AG08395 (cell line): ENCODE measurements at regions not wholly inside any gene's neighbourhood (a gene's known extent, or its start where the extent isn't known, plus 50 kb on each side); places are given as distances from the start of the nearest gene placed in this dataset.
A peak's percentile ranks its signal among the peaks of the same experiment; 100 is the strongest.
"Not testable (repeated sequence)": the region's sequence is repeated elsewhere in the genome, so short reads cannot be mapped to it uniquely, and the experiment has no call there.

Experiments used
- DNase-seq: peaks from one replicate; pipeline ENCODE4 v3.0.0; 2012; ENCODE audit warnings: mixed read lengths, low spot score

DNA sequence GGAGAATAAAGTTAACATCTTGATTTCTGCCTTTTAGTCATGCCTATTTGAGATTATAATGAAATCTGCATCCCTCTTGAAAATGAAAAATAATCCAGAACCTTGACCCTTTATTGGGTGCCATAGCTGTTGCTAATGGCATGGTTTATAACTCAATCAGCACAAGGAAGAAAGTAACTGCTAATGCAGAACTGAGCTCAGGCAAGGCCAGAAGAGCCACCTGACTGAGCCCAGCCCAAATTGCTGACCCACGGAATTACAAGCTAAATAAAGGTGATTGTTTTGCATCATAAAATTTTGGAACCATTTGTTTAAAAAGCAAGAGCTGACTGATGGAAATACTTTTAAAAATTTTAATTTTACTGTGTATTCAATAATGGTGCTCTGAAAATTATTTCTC lies 76.4 kb upstream of the TBL1X start:
- DNase-seq = no peak

DNA sequence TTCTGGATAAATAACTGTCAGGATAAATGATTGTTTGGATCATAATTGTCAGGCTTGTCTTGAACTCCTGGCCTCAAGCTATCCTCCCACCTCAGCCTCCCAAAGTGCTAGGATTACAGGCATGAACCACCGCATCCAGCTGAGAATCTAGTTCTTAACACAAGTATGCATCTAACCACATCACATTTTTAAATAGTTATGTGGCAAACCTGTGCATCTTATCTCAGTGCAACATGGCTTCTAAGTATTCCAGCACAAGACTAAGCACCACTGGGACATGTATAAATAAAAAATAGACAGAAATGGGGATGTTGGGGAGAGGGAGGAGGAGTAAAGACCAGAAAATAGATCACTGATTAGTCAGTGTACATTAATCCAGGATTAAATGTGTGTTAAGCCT lies 74.7 kb upstream of the TBL1X start:
- DNase-seq = no peak

DNA sequence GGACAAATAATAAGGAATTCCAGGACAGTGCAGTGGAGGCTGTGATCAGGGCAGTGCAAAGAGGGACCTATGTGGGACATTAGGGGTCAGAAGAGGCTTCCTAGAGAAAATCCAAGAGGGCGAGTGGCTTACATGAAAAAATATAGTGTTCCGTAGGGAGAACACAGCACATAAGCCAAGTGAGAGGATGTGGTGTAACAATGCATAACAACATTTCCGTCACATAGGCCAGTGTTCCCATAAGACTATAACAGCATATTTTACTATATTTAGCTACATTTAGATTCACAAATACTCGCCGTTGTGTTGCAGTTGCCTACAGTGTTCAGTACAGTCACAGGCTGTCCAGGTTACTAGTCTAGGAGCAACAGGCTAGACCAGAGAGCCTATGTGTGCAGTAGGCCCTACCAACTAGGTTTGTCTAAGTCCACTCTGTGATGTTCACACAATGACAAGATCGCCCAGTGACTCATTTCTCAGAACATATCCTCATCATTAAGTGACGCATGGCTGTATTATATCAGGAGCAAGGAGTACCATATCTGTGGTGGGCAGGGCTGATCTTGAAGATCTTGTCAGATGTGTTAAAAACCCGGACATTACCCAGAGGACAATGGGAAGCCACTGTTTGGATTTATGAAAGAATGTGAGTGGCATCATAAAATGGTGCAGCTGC lies 74.0 kb upstream of the TBL1X start:
- no peak for DNase-seq

DNA sequence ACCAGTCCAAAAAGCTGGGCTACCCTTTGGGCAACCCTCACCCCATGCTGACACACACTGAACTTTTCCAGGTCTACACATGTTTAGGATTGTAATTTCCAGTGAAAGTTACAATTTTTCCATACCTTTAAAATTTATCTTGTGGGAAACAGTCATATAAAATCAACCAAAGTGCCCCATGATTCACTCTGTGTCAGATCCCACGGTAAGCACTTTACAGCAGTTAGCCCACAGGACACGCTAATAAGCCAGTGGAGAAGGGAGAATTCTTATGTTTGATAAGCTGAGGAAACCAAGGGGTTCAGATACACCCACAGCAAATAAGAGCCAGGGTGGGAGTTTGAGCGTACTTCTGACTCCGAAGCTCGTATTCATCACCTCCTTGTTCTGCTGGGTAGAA lies 72.4 kb upstream of the TBL1X start:
- no peak for DNase-seq

DNA sequence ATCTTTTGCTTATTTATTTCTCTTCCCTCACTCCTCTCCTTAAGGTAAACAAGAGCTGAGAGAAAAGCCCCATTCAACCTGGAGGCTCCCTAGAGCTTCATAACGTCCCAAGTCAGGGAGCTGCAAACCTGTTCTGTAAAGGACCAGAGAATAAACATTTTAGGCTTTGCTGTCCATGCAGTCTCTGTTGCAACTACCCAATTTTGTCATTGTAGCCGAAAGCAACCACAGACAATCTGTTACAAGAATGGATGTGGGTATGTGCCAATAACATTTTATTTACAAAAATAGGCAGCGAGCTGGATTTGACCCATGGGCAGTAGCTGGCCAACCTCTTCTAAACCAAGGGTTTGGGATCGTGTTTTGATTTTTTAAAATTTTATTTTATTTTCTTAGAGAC lies 71.3 kb upstream of the TBL1X start:
- no peak for DNase-seq

DNA sequence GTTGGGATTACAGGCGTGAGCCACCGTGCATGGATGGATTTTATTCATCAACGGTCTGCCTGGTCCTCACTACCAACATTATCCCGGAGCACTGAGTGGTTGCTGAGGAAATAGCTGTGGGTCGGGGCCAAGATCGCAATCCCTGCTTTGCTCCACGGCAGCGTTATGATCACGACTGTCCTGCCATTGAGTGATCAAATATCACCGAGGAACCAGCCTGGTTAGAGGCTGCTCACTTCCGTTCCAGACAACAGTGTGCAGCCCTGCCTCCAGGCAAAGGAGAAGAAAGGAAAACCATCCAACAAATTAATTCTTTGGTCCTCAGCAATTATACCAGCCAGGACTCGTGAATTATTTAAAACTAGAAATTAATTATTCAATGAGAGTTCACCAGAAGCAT lies 70.6 kb upstream of the TBL1X start:
- DNase-seq = no peak

DNA sequence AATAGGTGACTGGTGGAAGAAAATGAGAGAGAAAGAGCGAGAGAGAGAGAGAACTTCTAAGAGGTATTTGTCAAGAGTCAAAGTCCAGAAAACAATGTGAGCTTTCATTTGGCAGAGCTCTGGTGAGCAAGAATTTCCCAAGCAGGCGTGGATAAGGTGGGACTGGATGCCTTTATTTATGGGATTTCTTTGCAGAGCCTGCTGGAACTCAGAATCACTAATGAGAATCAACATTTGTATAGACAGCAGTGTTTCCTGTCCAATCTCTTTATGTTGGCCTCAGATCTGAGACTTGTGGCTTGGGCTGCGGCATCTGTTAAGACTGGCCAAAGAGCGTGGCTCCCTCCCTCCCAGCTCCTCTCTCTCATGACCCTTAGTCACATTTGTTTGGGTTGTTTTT lies 67.9 kb upstream of the TBL1X start:
- DNase-seq = peak; percentile 21

DNA sequence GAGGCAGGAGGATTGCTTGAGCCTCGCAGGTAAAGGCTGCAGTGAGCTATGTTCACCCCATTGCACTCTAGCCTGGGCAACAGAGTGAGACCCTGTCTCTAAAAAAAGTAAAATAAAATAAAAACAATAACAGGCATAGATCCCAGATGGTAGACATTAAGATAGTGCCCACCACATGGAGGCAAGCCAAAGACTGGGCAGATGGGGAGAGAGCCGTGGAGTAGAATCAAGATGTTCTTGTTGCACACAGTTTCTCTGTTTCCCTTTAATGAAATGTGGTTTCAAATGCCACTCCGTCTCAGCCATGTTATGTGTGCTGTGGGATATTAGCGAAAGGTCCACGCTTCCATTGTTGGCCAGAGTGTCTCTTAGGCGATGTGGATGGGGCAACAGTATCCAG lies 63.8 kb upstream of the TBL1X start:
- DNase-seq = no peak

DNA sequence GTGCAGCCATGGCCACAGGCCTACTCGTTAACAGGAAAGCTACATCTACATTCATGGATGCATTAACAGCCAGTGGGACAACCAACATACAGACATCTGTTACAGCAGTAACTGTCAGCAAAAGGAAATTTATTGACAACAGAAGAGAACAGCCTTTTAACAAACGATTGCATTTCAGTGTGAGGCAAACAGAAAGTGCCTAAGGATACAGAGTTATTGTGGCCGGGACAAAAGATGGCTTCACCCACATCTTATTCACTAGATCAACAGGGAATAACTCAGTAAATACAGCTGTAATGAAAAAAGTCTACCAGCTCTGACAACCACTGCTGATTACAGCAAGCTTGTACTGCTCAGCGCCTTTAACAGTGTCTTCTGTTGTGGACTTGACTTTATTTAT lies 61.5 kb upstream of the TBL1X start:
- no peak for DNase-seq

DNA sequence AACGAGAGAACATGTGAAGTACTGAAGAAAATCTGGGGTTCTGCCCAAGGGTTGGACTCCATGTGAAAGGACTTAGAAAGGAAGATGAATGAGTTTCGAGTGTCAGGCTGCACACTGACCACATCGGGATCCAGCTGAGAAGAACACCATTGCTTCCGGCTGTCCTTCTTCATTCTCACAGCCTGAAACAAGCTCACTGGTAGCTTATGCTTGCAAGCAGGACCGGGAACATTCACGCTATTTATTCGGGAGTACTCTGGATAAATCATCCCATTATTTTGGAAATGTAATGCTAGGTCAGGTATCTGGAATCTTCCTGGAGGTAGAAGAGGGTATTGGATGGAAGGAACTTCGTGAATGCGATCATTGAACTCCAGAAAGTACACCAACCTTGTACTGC lies 59.2 kb upstream of the TBL1X start:
- DNase-seq = not testable (repeated sequence)

DNA sequence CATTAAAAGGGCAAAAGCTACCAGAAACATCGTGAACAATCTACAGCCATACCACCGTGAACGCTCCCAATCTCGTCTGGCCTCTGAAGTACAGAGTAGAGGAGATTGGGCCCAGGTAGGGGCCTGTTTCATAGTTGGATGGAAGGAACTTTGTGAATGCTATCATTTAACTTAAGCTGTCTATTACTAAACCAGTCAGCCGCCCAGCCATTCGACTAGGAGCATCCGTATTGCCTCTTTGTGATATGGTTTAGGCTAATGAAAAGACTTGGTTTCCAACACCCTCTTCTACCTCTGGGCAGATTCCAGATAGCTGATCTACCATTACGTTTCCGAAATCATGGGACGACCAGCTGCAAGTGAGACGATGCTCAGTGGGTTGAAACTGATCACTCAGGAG lies 54.0 kb upstream of the TBL1X start:
- DNase-seq = not testable (repeated sequence)

DNA sequence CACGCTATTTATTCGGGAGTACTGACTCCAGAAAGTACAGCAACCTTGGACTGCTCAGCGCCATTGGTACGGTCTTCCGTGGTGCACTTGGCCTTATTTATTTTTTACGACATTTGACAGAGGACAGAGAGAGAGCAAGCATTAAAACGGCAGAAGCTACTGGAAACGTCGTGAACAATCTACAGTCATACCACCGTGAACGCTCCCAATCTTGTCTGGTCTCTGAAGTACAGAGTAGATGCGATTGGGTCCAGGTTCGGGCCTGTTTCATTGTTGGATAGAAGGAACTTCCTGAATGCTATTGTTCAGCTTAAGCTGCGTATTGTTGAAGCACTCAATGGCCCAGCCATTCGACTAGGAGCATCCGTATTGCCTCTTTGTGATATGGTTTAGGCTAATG lies 53.2 kb upstream of the TBL1X start:
- DNase-seq = not testable (repeated sequence)

DNA sequence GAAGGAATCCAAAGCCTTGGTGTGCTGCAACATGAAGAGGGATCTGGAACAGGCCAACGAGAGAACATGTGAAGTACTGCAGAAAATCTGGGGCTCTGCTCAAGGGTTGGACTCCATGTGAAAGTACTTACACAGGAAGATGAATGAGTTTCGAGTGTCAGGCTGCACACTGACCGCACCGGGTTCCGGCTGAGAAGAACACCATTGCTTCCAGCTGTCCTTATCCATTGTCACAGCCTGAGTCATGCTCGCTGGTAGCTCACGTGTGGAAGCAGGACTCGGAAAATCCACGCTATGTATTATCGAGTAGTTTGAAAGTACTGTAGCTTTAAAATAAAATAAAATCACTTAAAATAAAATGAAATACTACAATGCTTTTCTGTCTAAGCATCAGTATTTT lies 50.4 kb upstream of the TBL1X start:
- peak; percentile 54 for DNase-seq
